HG03066 (cell line): ENCODE measurements at regions not wholly inside any gene's neighbourhood (a gene's known extent, or its start where the extent isn't known, plus 50 kb on each side); places are given as distances from the start of the nearest gene placed in this dataset.
"Not testable (repeated sequence)": the region's sequence is repeated elsewhere in the genome, so short reads cannot be mapped to it uniquely, and the experiment has no call there.

ENCODE experiments used
- ATAC-seq: cut with Tn5 transposase; IDR thresholded peaks from one replicate; pipeline ENCODE4 v1.9.1; 2021; ENCODE audit warnings: low read depth; ENCODE audit not compliant: unreplicated experiment

GRCh38 chr10:60623627-60624026 lies 154.7 kb upstream of the CDK1 start:
- ATAC-seq = no peak

- no peak for ATAC-seq
Measured at GRCh38 chr10:60621018-60621417, 157.3 kb upstream of the CDK1 start.

- no peak for ATAC-seq
Measured at GRCh38 chr10:60618861-60619260, 159.4 kb upstream of the CDK1 start.

- ATAC-seq = no peak
Measured at GRCh38 chr10:60615541-60615940, 162.7 kb upstream of the CDK1 start.

GRCh38 chr10:60614363-60614762 lies 163.9 kb upstream of the CDK1 start:
- ATAC-seq = no peak

- ATAC-seq = no peak
Measured at GRCh38 chr10:60613434-60613833, 164.8 kb upstream of the CDK1 start.

GRCh38 chr10:60611291-60611747 lies 167.0 kb upstream of the CDK1 start:
- ATAC-seq = no peak

- ATAC-seq = no peak
Measured at GRCh38 chr10:60607372-60607771, 170.9 kb upstream of the CDK1 start.

- no peak for ATAC-seq
Measured at GRCh38 chr10:60606343-60607080, 171.8 kb upstream of the CDK1 start.

GRCh38 chr10:60605476-60605875 lies 172.8 kb upstream of the CDK1 start:
- no peak for ATAC-seq

GRCh38 chr10:60604342-60604741 lies 173.9 kb upstream of the CDK1 start:
- no peak for ATAC-seq

- no peak for ATAC-seq
Measured at GRCh38 chr10:60597513-60597912, 180.8 kb upstream of the CDK1 start.

- no peak for ATAC-seq
Measured at GRCh38 chr10:60595852-60596251, 182.4 kb upstream of the CDK1 start.

- ATAC-seq = no peak
Measured at GRCh38 chr10:60594476-60595051, 183.7 kb upstream of the CDK1 start.

- ATAC-seq = no peak
Measured at GRCh38 chr10:60591119-60591518, 187.2 kb upstream of the CDK1 start.

- no peak for ATAC-seq
Measured at GRCh38 chr10:60589376-60589775, 188.9 kb upstream of the CDK1 start.

GRCh38 chr10:60581782-60582181 lies 192.1 kb upstream of the ANK3 start:
- not testable (repeated sequence) for ATAC-seq

- ATAC-seq = no peak
Measured at GRCh38 chr10:60578217-60578616, 188.5 kb upstream of the ANK3 start.

- ATAC-seq = no peak
Measured at GRCh38 chr10:60576130-60577069, 186.7 kb upstream of the ANK3 start.

- no peak for ATAC-seq
Measured at GRCh38 chr10:60575105-60575504, 185.4 kb upstream of the ANK3 start.

GRCh38 chr10:60574388-60574787 lies 184.7 kb upstream of the ANK3 start:
- ATAC-seq = no peak
